Gastrocnemius medialis (tissue), 4 donors: ENCODE measurements at regions not wholly inside any gene's neighbourhood (a gene's known extent, or its start where the extent isn't known, plus 50 kb on each side); places are given as distances from the start of the nearest gene placed in this dataset.

Experiments used
- ATAC-seq, 2 donors: fragments of 150-250 bp; one replicate each; pipeline ENCODE4 v1.9.1; 2016
- DNase-seq, 2 donors: peaks; one replicate each; pipeline ENCODE4 v3.0.0-alpha.2; 2019
- H3K27ac ChIP-seq, 4 donors: fragments of 200-600 bp; sonication (generic); 1 replicate in 1 of 4; 2 replicates in 3 of 4; pipeline ENCODE4 v1.5.1; 2016 to 2018; ENCODE audit warnings: mild to moderate bottlenecking in 2 of 4, moderate library complexity in 1 of 4
- H3K27me3 ChIP-seq, 3 donors: fragments of 200-600 bp; sonication (generic) in 2 of 3; 1 replicate in 1 of 3; 2 replicates in 2 of 3; pipeline versions ENCODE4 v1.5.1 to v1.6.0; 2016 to 2019; ENCODE audit warnings: mild to moderate bottlenecking in 1 of 3, moderate library complexity in 1 of 3
- H3K36me3 ChIP-seq, 2 donors: fragments of 200-600 bp; sonication (generic) in 1 of 2; one replicate each; pipeline ENCODE4 v1.5.1; 2017 to 2018
- H3K4me1 ChIP-seq, 2 donors: fragments of 200-600 bp; sonication (generic) in 1 of 2; one replicate each; pipeline ENCODE4 v1.5.1; 2016 to 2017; ENCODE audit warnings: mild to moderate bottlenecking in 2 of 2
- H3K4me3 ChIP-seq, 4 donors: fragments of 200-600 bp; sonication (generic) in 3 of 4; 1 replicate in 1 of 4; 2 replicates in 3 of 4; pipeline ENCODE4 v1.5.1; 2016 to 2019; ENCODE audit warnings: mild to moderate bottlenecking in 2 of 4
- H3K9me3 ChIP-seq, 3 donors: fragments of 200-600 bp; sonication (generic) in 2 of 3; 1 replicate in 1 of 3; 2 replicates in 2 of 3; pipeline ENCODE4 v1.5.1; 2016 to 2019
- POLR2A ChIP-seq, 2 donors: fragments of 450-650 bp; IDR thresholded peaks; one replicate each; pipeline ENCODE4 v1.6.1; 2017; ENCODE audit warnings: antibody characterized with exemption in 2 of 2, mild to moderate bottlenecking in 2 of 2, moderate library complexity in 2 of 2
- in situ Hi-C, 4 donors: fragments of 200-750 bp; cut with MboI; loops; one replicate each; pipeline versions ENCODE4 v1.15.0 to v1.8.0; 2017; ENCODE audit warnings: low sequenced_read_pairs in 4 of 4
- intact Hi-C: fragments of 100-400 bp; cut with DNase I; formaldehyde crosslinking; loops from one replicate; pipeline ENCODE4 v1.15.1; 2023; ENCODE audit warnings: low total_unique reads
- TF ChIP-seq, protein P1 (sequence below), 5 experiments: fragments of 450-650 bp in 3 of 5; fragments of 200-600 bp in 2 of 5; sonication (generic) in 2 of 5; IDR thresholded peaks in 4 of 5; conservative IDR thresholded peaks in 1 of 5; 1 replicate in 4 of 5; 2 replicates in 1 of 5; pipeline ENCODE4 v1.5.1; 2016 to 2019; ENCODE audit warnings: antibody characterized with exemption in 5 of 5, mild to moderate bottlenecking in 3 of 5, moderate library complexity in 3 of 5

DNA sequence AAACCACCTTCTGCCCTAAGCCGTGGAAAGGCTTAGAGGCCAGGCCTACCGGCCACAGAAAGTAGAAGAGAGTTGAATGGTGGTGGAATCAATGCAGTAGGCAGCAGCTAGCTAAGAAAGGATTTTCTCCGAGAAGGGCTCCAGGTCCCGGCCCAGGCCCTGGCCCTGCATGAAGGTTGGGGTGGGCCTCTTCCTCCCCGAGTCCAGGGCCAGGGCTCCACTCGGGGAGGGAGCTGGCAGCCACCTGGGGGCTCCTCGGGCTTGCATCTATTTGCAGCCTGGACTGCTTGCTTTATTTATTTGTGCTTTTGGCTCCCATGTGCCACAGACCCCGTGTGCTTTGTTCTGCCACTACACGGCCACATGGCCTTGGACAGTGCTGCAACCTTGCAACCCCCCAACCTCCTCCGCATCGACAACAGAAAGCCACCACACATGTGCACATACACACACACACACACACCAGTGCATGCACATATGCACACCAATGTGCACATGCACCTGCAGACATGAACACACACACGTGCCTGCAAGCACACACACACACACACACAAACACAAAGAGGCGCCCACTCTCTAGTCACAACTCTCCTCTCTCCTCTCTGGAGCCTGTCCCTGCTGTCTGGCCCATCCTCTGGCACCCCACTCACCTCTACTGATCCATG lies 96.4 kb upstream of the TNRC6C start:
- DNase-seq, result no peak

DNA sequence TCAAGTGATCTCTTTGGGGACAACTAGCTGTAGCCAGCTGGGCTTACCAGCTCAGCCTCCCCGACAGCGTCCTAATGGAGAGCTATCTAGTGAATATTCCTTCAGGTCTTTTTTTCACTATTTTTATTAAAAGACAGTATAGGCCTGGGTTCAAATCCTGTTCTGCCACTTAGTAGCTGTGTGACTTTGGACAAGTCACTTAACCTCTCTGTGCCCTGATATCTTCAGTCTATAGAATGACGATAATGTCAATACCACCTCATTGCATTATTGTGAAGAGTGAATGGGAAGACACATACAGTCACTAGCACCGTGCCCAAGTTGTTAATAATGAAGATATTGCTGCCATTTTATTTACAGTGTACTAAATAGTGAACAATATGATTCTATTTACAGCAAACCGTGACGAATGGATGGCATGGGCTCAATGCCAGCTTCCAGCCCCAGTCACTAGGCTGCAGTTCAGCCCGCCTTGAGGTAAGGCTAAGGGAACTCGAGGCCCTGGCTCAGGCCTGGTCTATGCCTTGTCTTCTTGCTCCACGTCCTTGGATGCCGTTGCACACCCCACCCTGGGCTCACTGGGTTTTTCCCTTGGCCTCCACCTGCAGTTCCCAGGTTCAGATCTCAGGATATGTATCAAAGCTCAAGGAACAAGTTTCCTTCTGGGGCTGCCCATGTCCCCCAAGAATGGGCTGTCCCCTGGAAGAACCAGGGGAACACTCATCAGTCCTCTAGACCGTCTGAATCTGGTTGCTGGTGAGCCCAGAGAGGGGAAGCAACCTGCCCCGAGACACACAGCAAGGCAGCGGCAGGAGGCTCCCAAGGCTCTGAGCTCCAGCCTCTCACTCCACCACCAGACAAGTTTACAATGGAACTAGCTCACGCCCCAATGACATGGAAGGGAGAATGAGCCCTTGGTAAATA lies 95.4 kb upstream of the TNRC6C start:
- Histone ChIP-seq H3K9me3 (no peaks in the 10 kb centered on the region), H3K4me1 (peaks cover 0 to 6% of the 10 kb centered on the region in 2 donors), H3K36me3 (no peaks in the 10 kb centered on the region), H3K27me3 (peaks cover 0 to 3% (median 0%) of the 10 kb centered on the region in 3 donors), H3K4me3 (no peak overlapping the region), H3K27ac (no peak overlapping the region)
- intact Hi-C loops (no loop called here), in situ Hi-C loops (no loop called here)
- TF ChIP-seq, protein P1, sequence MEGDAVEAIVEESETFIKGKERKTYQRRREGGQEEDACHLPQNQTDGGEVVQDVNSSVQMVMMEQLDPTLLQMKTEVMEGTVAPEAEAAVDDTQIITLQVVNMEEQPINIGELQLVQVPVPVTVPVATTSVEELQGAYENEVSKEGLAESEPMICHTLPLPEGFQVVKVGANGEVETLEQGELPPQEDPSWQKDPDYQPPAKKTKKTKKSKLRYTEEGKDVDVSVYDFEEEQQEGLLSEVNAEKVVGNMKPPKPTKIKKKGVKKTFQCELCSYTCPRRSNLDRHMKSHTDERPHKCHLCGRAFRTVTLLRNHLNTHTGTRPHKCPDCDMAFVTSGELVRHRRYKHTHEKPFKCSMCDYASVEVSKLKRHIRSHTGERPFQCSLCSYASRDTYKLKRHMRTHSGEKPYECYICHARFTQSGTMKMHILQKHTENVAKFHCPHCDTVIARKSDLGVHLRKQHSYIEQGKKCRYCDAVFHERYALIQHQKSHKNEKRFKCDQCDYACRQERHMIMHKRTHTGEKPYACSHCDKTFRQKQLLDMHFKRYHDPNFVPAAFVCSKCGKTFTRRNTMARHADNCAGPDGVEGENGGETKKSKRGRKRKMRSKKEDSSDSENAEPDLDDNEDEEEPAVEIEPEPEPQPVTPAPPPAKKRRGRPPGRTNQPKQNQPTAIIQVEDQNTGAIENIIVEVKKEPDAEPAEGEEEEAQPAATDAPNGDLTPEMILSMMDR (IDR thresholded peaks at IDR 0.05 in 4 of 5, conservative IDR thresholded peaks at IDR 0.05 in 1 of 5), result no peak
- TF ChIP-seq POLR2A (IDR thresholded peaks at IDR 0.05), result no peak
- DNase-seq, result no peak
- no peak for ATAC-seq

More for the DNA sequence above, 96.4 kb upstream of the TNRC6C start:
- H3K36me3 ChIP-seq, result no peaks in the 10 kb centered on the region
- peaks cover 0 to 6% of the 10 kb centered on the region in 2 donors for H3K4me1 ChIP-seq
- no peak for TF ChIP-seq POLR2A (IDR thresholded peaks at IDR 0.05)
- TF ChIP-seq, protein P1 (IDR thresholded peaks at IDR 0.05 in 4 of 5, conservative IDR thresholded peaks at IDR 0.05 in 1 of 5), result no peak
- no peak overlapping the region for H3K27ac ChIP-seq
- in situ Hi-C loops (no loop called here), intact Hi-C loops (no loop called here)
- H3K4me3 ChIP-seq, result no peak overlapping the region
- peaks cover 0 to 3% (median 0%) of the 10 kb centered on the region in 3 donors for H3K27me3 ChIP-seq
- ATAC-seq, result no peak
- no peaks in the 10 kb centered on the region for H3K9me3 ChIP-seq

DNA sequence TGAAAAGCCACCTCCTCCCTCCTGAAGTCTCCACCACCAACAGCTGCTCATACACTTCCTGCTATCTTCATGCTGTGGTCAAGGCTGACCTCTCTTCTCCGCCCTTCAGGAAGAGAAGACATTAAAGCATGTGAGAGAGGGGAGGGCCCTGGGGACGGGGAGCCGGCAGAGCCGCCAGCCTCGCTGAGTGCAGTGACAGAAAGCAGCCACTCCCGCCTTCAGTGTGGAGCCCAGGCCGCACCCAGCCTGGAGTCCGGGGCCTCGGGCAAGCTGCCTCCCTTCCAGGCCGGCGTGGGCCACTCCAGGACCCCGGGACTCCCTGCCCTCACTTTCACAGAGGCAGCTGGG lies 94.7 kb upstream of the TNRC6C start:
- H3K9me3 ChIP-seq, result no peaks in the 10 kb centered on the region
- peaks cover 0 to 3% (median 0%) of the 10 kb centered on the region in 3 donors for H3K27me3 ChIP-seq
- intact Hi-C loops (no loop called here), in situ Hi-C loops (no loop called here)
- H3K36me3 ChIP-seq, result no peaks in the 10 kb centered on the region
- H3K4me3 ChIP-seq, result no peak overlapping the region
- ATAC-seq, result peak in 1 of 2 donors; percentile 58
- no peak for TF ChIP-seq POLR2A (IDR thresholded peaks at IDR 0.05)
- TF ChIP-seq, protein P1 (IDR thresholded peaks at IDR 0.05 in 4 of 5, conservative IDR thresholded peaks at IDR 0.05 in 1 of 5), result no peak
- H3K4me1 ChIP-seq, result peaks cover 0 to 6% of the 10 kb centered on the region in 2 donors
- H3K27ac ChIP-seq, result no peak overlapping the region
- no peak for DNase-seq

DNA sequence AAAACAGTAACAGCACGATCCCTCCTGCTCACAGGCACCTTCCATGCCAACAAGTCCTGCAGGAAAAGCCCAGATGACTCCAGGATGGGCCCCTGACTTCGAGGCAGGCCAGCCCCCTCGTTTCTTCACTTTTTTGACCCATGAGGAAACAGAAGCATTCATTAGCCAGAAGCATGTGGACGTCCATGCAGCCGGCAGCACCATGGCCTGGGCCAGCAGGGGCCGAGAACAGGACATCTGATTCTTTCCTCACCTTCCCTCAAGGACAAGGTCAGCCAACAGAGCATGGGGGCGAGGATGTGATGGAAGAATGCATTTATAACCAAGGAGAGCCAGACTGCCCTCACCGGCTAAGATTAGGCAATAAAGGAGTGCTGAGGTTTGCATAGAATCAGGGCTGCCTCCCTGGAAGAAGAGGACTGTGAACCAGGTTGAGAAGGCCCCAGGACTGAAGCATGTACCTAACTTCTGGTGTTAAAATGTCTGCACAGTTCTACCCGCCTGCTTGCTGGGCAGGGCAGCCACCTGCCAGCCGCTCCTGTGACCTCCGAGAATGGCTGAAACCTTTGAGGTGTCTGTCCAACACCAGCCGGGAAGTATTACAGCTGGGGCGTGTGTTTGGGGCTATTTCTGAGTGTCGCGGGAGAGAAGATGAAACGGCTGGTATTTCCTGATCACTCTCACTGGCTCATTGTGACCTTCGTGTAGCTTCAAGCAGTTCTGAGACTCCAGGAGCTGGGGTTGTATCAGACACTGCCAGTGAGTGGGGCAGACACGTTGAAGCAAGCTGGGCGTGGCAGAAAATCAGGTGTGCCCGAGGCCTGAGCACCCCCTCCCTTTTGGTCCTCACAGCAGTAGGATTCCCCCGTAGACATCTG lies 94.0 kb upstream of the TNRC6C start:
- peaks cover 0 to 6% of the 10 kb centered on the region in 2 donors for H3K4me1 ChIP-seq
- no peaks in the 10 kb centered on the region for H3K27me3 ChIP-seq
- H3K27ac ChIP-seq, result no peak overlapping the region
- no peaks in the 10 kb centered on the region for H3K36me3 ChIP-seq
- intact Hi-C loops, result no loop called here
- H3K9me3 ChIP-seq, result no peaks in the 10 kb centered on the region
- no peak for TF ChIP-seq POLR2A (IDR thresholded peaks at IDR 0.05)
- TF ChIP-seq, protein P1 (IDR thresholded peaks at IDR 0.05 in 4 of 5, conservative IDR thresholded peaks at IDR 0.05 in 1 of 5), result no peak
- no peak for DNase-seq
- no peak overlapping the region for H3K4me3 ChIP-seq
- in situ Hi-C loops, result no loop called here
- ATAC-seq, result peak in 1 of 2 donors; percentile 11
